ENCODE measurements at regions not wholly inside any gene's neighbourhood (a gene's known extent, or its start where the extent isn't known, plus 50 kb on each side); places are given as distances from the start of the nearest gene placed in this dataset.

DNA sequence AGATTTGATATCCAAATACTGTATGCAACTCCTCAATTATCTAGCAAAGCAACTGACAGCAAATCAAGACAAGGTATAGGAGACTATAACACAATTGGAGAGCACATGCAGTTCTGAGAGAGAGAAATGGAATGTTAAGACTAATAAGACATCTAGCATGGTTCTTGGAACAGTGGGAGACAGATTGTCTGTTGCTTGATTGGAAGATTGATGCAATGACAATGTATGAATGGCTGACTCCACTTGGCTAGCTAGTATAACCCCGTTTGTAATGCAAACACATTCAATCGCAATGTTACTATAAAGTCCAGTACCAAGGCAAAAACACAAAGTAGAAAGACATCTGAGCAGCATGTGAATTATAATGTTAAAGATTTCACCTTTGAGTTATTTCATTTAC is 179.3 kb downstream of the RPL10L start:
- DNase-seq (no peak), ATAC-seq (no peak)
- H3K27me3 ChIP-seq (ENCODE audit: insufficient read depth in 3 of 3, low read length in 2 of 3) = no peaks in the 10 kb centered on the region
- H3K36me3 ChIP-seq (ENCODE audit: insufficient read depth in 1 of 2, low read depth in 1 of 2) = no peaks in the 10 kb centered on the region
- no peaks in the 10 kb centered on the region for H3K4me1 ChIP-seq
- H3K9me3 ChIP-seq = no peaks in the 10 kb centered on the region
- no peak for TF ChIP-seq CTCF (IDR thresholded peaks at IDR 0.05)
- H3K27ac ChIP-seq = no peak overlapping the region
- no peak overlapping the region for H3K4me3 ChIP-seq
- 82 to 87% (median 84%) methylated on average over 2 of the region's 2 CpGs for WGBS, 3 donors
- intact Hi-C loops (cut with DNase I) = no loop called here

DNA sequence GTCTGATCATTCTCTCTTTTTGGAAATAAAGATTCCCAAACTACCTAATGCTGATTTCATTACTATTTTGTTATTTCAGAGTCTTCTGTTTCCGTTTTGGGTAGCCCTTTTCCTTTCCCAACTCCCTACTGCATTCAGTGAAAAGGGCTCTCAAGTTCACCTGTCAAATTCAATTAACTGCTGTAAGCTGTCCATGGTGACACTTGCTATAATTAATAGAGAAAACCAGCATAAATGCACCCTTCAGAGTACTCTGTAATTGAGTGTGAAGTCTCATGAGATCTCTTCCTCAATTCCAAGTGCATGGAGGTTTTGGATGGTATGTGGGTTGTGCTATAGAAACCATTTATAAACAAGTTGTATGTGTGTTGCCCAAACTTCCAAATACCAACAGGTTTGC is 187.2 kb downstream of the RPL10L start:
- Histone ChIP-seq H3K36me3 (ENCODE audit: insufficient read depth in 1 of 2, low read depth in 1 of 2) (no peaks in the 10 kb centered on the region), H3K9me3 (peaks cover 13% of the 10 kb centered on the region), H3K4me3 (no peak overlapping the region), H3K4me1 (no peaks in the 10 kb centered on the region), H3K27ac (no peak overlapping the region), H3K27me3 (ENCODE audit: insufficient read depth in 3 of 3, low read length in 2 of 3) (no peaks in the 10 kb centered on the region)
- 0 to 11% (median 8%) methylated on average over 1 of the region's 1 CpG for WGBS, 3 donors
- ATAC-seq (no peak), DNase-seq (no peak)
- TF ChIP-seq CTCF (IDR thresholded peaks at IDR 0.05) = no peak
- intact Hi-C loops (cut with DNase I) = no loop called here

GRCh38 chr14:46451800-46452199 is 199.8 kb downstream of the RPL10L start:
- H3K4me3 ChIP-seq = no peak overlapping the region
- no peak for ATAC-seq
- H3K9me3 ChIP-seq = no peaks in the 10 kb centered on the region
- 81 to 89% (median 84%) methylated on average over 3 of the region's 3 CpGs for WGBS, 3 donors
- intact Hi-C loops (cut with DNase I) = no loop called here
- TF ChIP-seq CTCF (IDR thresholded peaks at IDR 0.05) = no peak
- H3K36me3 ChIP-seq (ENCODE audit: insufficient read depth in 1 of 2, low read depth in 1 of 2) = no peaks in the 10 kb centered on the region
- H3K27me3 ChIP-seq (ENCODE audit: insufficient read depth in 3 of 3, low read length in 2 of 3) = no peaks in the 10 kb centered on the region
- H3K4me1 ChIP-seq = no peaks in the 10 kb centered on the region
- no peak overlapping the region for H3K27ac ChIP-seq
- DNase-seq = no peak

DNA sequence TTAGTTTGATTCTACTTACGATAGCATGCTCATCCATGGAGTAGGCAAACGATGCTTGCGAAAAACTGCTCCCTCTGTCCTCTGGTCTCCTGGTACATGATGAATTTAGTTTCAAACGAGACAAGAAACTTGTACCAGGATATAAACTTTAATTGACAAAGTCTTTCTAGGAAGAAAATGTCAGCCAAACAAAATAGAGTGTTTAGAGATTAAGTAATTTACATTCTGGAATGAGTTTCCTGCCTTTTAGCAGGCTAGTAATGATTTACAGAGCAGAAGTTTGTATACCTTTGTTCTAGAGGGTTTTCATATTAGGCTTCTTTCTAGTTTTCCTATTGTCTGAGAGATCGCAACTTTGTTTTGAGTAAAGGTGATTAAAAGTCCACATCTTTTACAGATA is 206.9 kb downstream of the RPL10L start:
- H3K4me3 ChIP-seq = no peak overlapping the region
- 68 to 76% (median 72%) methylated on average over 5 of the region's 5 CpGs for WGBS, 3 donors

More for the DNA sequence above, 206.9 kb downstream of the RPL10L start:
- intact Hi-C loops (cut with DNase I) = no loop called here
- DNase-seq (no peak), ATAC-seq (no peak)
- Histone ChIP-seq H3K27ac (no peak overlapping the region), H3K9me3 (no peaks in the 10 kb centered on the region), H3K27me3 (ENCODE audit: insufficient read depth in 3 of 3, low read length in 2 of 3) (no peaks in the 10 kb centered on the region), H3K4me1 (no peaks in the 10 kb centered on the region), H3K36me3 (ENCODE audit: insufficient read depth in 1 of 2, low read depth in 1 of 2) (no peaks in the 10 kb centered on the region)
- no peak for TF ChIP-seq CTCF (IDR thresholded peaks at IDR 0.05)
